ENCODE measurements at regions not wholly inside any gene's neighbourhood (a gene's known extent, or its start where the extent isn't known, plus 50 kb on each side); places are given as distances from the start of the nearest gene placed in this dataset.

GRCh38 chr1:65486613-65487012 lies 66.1 kb downstream of the LEPR start:
- DNase-seq (ENCODE audit: low read depth in 1 of 2, low spot score in 1 of 2): no peak
- in situ Hi-C loops (cut with HindIII; ENCODE audit: low pct_unique_long_range_greater_than_20kb, low sequenced_read_pairs): no loop called here
- no peak for TF ChIP-seq JUND (IDR thresholded peaks at IDR 0.05; ENCODE audit: low read depth)

GRCh38 chr1:65489481-65489880 lies 69.0 kb downstream of the LEPR start:
- DNase-seq (ENCODE audit: low read depth in 1 of 2, low spot score in 1 of 2): no peak
- in situ Hi-C loops (cut with HindIII; ENCODE audit: low pct_unique_long_range_greater_than_20kb, low sequenced_read_pairs): no loop called here
- no peak for TF ChIP-seq JUND (IDR thresholded peaks at IDR 0.05; ENCODE audit: low read depth)

- no peak for DNase-seq (ENCODE audit: low read depth in 1 of 2, low spot score in 1 of 2)
- TF ChIP-seq JUND (IDR thresholded peaks at IDR 0.05; ENCODE audit: low read depth): no peak
Measured at GRCh38 chr1:65490231-65491009, 70.0 kb downstream of the LEPR start.

GRCh38 chr1:65491472-65491871 lies 71.0 kb downstream of the LEPR start:
- DNase-seq (ENCODE audit: low read depth in 1 of 2, low spot score in 1 of 2): no peak
- TF ChIP-seq JUND (IDR thresholded peaks at IDR 0.05; ENCODE audit: low read depth): no peak
- in situ Hi-C loops (cut with HindIII; ENCODE audit: low pct_unique_long_range_greater_than_20kb, low sequenced_read_pairs): no loop called here

More at GRCh38 chr1:65490231-65491009, 70.0 kb downstream of the LEPR start:
- in situ Hi-C loops (cut with HindIII; ENCODE audit: low pct_unique_long_range_greater_than_20kb, low sequenced_read_pairs): no loop called here

- no peak for DNase-seq (ENCODE audit: low read depth in 1 of 2, low spot score in 1 of 2)
- in situ Hi-C loops (cut with HindIII; ENCODE audit: low pct_unique_long_range_greater_than_20kb, low sequenced_read_pairs): no loop called here
- no peak for TF ChIP-seq JUND (IDR thresholded peaks at IDR 0.05; ENCODE audit: low read depth)
Measured at GRCh38 chr1:65493802-65494201, 73.3 kb downstream of the LEPR start.

GRCh38 chr1:65494671-65495070 lies 74.2 kb downstream of the LEPR start:
- in situ Hi-C loops (cut with HindIII; ENCODE audit: low pct_unique_long_range_greater_than_20kb, low sequenced_read_pairs): no loop called here
- no peak for DNase-seq (ENCODE audit: low read depth in 1 of 2, low spot score in 1 of 2)
- no peak for TF ChIP-seq JUND (IDR thresholded peaks at IDR 0.05; ENCODE audit: low read depth)

- DNase-seq (ENCODE audit: low read depth in 1 of 2, low spot score in 1 of 2): no peak
- TF ChIP-seq JUND (IDR thresholded peaks at IDR 0.05; ENCODE audit: low read depth): no peak
- in situ Hi-C loops (cut with HindIII; ENCODE audit: low pct_unique_long_range_greater_than_20kb, low sequenced_read_pairs): no loop called here
Measured at GRCh38 chr1:65495137-65495536, 74.7 kb downstream of the LEPR start.

- in situ Hi-C loops (cut with HindIII; ENCODE audit: low pct_unique_long_range_greater_than_20kb, low sequenced_read_pairs): no loop called here
- no peak for DNase-seq (ENCODE audit: low read depth in 1 of 2, low spot score in 1 of 2)
Measured at GRCh38 chr1:65497256-65497830, 76.9 kb downstream of the LEPR start.

GRCh38 chr1:65503427-65503826 lies 83.0 kb downstream of the LEPR start:
- TF ChIP-seq JUND (IDR thresholded peaks at IDR 0.05; ENCODE audit: low read depth): no peak
- in situ Hi-C loops (cut with HindIII; ENCODE audit: low pct_unique_long_range_greater_than_20kb, low sequenced_read_pairs): no loop called here
- no peak for DNase-seq (ENCODE audit: low read depth in 1 of 2, low spot score in 1 of 2)

More at GRCh38 chr1:65497256-65497830, 76.9 kb downstream of the LEPR start:
- TF ChIP-seq JUND (IDR thresholded peaks at IDR 0.05; ENCODE audit: low read depth): no peak

GRCh38 chr1:65504263-65504662 lies 83.8 kb downstream of the LEPR start:
- in situ Hi-C loops (cut with HindIII; ENCODE audit: low pct_unique_long_range_greater_than_20kb, low sequenced_read_pairs): no loop called here
- DNase-seq (ENCODE audit: low read depth in 1 of 2, low spot score in 1 of 2): no peak
- no peak for TF ChIP-seq JUND (IDR thresholded peaks at IDR 0.05; ENCODE audit: low read depth)

GRCh38 chr1:65505547-65506300 lies 85.3 kb downstream of the LEPR start:
- in situ Hi-C loops (cut with HindIII; ENCODE audit: low pct_unique_long_range_greater_than_20kb, low sequenced_read_pairs): no loop called here
- DNase-seq (ENCODE audit: low read depth in 1 of 2, low spot score in 1 of 2): no peak
- TF ChIP-seq JUND (IDR thresholded peaks at IDR 0.05; ENCODE audit: low read depth): no peak

GRCh38 chr1:65508051-65508450 lies 87.6 kb downstream of the LEPR start:
- no peak for DNase-seq (ENCODE audit: low read depth in 1 of 2, low spot score in 1 of 2)
- TF ChIP-seq JUND (IDR thresholded peaks at IDR 0.05; ENCODE audit: low read depth): no peak
- in situ Hi-C loops (cut with HindIII; ENCODE audit: low pct_unique_long_range_greater_than_20kb, low sequenced_read_pairs): no loop called here

All from T47D (cell line).